ENCODE measurements at regions not wholly inside any gene's neighbourhood (a gene's known extent, or its start where the extent isn't known, plus 50 kb on each side); places are given as distances from the start of the nearest gene placed in this dataset.

DNA sequence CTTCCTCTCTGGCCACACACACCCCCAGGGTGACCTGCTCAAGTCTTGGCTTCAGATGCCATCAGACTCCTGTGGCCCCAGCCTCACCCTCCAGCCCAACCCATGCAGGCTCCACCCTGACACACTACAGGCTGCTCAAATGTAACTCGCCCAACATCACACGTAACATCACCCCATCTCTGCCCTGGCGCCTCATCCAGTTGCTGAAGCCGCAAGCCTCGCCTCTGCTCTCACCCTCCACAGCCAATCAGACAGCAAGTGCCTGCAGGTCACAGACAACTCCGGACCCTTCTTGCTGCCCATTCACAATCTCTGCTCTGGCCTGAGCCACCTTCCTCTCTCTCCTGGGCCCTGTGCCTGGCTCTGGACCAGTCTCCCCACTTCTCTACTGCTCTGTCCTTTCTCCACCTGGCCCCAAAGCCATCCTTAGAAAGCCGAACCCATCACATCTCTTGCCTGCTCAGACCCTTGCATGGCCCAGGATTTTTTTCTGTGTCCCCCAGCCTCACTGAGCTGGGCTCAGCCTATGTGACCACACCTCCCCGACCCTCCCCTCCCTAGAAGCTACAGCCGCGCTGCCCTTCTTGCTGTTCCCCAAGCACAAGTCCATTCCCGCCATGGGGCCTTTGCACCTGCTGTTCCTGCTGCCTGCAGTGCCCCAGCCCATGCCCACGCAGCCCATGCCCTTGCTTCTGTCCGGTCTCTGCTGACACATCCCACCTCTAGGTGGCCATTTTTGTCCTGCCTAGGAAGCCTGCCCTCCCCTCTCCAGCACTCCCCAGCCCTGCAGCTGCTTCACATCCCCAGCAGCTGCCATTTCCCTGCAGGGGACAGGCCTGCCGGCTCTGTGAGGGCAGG is 333.9 kb downstream of the CTTN start:
- Histone ChIP-seq H3F3A (replicated peaks; ENCODE audit: low read depth) (no peaks in the 10 kb centered on the region), H3K36me3 (ENCODE audit: insufficient read depth) (no peaks in the 10 kb centered on the region), H3K79me2 (replicated peaks; ENCODE audit: insufficient read depth) (no peaks in the 10 kb centered on the region), H3K27ac (ENCODE audit: low read depth) (no peak overlapping the region), H3K4me1 (ENCODE audit: insufficient read depth) (0 out of 2 replicates have a peak, but pooled peaks cover 5% of the 10 kb centered on the region), H4K20me1 (replicated peaks; ENCODE audit: insufficient read depth) (no peaks in the 10 kb centered on the region; the same call in 1 of the 2 replicates), H3K27me3 (ENCODE audit: insufficient read depth) (no peaks in the 10 kb centered on the region), H3K4me2 (no peak overlapping the region), H3K9me2 (ENCODE audit: insufficient read depth) (no peaks in the 10 kb centered on the region), H3K4me3 (no peak overlapping the region), H2AFZ (no peak overlapping the region)
- ATAC-seq = peak; percentile 20; the same call in 1 of the 3 replicates
- peaks cover 25% of the 10 kb centered on the region for H3K27me3 Mint-ChIP-seq (ENCODE audit: insufficient read depth, low read depth, poor library complexity)
- H3K9me3 Mint-ChIP-seq = no peaks in the 10 kb centered on the region; the same call in 1 of the 3 replicates
- no peaks in the 10 kb centered on the region for H3K36me3 Mint-ChIP-seq (ENCODE audit: low read depth)
- H3K27ac Mint-ChIP-seq = no peak overlapping the region; the same call in 1 of the 2 replicates
- H3K4me3 Mint-ChIP-seq = no peak overlapping the region
- DNase-seq (ENCODE audit: low spot score) = no peak
- peaks cover 16% of the 10 kb centered on the region for H3K4me1 Mint-ChIP-seq
- TF ChIP-seq POLR2AphosphoS5 (IDR thresholded peaks at IDR 0.05; ENCODE audit: low read depth) = no peak
- TF ChIP-seq EZH2 (IDR thresholded peaks at IDR 0.05; ENCODE audit: low read depth, unreplicated experiment) = no peak
- TF ChIP-seq, protein P1, sequence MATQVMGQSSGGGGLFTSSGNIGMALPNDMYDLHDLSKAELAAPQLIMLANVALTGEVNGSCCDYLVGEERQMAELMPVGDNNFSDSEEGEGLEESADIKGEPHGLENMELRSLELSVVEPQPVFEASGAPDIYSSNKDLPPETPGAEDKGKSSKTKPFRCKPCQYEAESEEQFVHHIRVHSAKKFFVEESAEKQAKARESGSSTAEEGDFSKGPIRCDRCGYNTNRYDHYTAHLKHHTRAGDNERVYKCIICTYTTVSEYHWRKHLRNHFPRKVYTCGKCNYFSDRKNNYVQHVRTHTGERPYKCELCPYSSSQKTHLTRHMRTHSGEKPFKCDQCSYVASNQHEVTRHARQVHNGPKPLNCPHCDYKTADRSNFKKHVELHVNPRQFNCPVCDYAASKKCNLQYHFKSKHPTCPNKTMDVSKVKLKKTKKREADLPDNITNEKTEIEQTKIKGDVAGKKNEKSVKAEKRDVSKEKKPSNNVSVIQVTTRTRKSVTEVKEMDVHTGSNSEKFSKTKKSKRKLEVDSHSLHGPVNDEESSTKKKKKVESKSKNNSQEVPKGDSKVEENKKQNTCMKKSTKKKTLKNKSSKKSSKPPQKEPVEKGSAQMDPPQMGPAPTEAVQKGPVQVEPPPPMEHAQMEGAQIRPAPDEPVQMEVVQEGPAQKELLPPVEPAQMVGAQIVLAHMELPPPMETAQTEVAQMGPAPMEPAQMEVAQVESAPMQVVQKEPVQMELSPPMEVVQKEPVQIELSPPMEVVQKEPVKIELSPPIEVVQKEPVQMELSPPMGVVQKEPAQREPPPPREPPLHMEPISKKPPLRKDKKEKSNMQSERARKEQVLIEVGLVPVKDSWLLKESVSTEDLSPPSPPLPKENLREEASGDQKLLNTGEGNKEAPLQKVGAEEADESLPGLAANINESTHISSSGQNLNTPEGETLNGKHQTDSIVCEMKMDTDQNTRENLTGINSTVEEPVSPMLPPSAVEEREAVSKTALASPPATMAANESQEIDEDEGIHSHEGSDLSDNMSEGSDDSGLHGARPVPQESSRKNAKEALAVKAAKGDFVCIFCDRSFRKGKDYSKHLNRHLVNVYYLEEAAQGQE (IDR thresholded peaks at IDR 0.05; ENCODE audit: unreplicated experiment) = no peak
- TF ChIP-seq, protein P2, sequence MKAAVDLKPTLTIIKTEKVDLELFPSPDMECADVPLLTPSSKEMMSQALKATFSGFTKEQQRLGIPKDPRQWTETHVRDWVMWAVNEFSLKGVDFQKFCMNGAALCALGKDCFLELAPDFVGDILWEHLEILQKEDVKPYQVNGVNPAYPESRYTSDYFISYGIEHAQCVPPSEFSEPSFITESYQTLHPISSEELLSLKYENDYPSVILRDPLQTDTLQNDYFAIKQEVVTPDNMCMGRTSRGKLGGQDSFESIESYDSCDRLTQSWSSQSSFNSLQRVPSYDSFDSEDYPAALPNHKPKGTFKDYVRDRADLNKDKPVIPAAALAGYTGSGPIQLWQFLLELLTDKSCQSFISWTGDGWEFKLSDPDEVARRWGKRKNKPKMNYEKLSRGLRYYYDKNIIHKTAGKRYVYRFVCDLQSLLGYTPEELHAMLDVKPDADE (IDR thresholded peaks at IDR 0.05) = no peak
- TF ChIP-seq ZNF331 (CRISPR knock-in tag; IDR thresholded peaks at IDR 0.05; ENCODE audit: low read depth) = no peak
- TF ChIP-seq EZH2phosphoT487 (IDR thresholded peaks at IDR 0.05; ENCODE audit: unreplicated experiment) = no peak
- no peak for TF ChIP-seq NANOG (IDR thresholded peaks at IDR 0.05; ENCODE audit: borderline replicate concordance)
- TF ChIP-seq, protein P3, sequence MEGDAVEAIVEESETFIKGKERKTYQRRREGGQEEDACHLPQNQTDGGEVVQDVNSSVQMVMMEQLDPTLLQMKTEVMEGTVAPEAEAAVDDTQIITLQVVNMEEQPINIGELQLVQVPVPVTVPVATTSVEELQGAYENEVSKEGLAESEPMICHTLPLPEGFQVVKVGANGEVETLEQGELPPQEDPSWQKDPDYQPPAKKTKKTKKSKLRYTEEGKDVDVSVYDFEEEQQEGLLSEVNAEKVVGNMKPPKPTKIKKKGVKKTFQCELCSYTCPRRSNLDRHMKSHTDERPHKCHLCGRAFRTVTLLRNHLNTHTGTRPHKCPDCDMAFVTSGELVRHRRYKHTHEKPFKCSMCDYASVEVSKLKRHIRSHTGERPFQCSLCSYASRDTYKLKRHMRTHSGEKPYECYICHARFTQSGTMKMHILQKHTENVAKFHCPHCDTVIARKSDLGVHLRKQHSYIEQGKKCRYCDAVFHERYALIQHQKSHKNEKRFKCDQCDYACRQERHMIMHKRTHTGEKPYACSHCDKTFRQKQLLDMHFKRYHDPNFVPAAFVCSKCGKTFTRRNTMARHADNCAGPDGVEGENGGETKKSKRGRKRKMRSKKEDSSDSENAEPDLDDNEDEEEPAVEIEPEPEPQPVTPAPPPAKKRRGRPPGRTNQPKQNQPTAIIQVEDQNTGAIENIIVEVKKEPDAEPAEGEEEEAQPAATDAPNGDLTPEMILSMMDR (conservative IDR thresholded peaks at IDR 0.05; ENCODE audit: low read depth in 2 of 2) = no peak
- no peak for TF ChIP-seq ZNF462 (CRISPR knock-in tag; IDR thresholded peaks at IDR 0.05)
- TF ChIP-seq STAT1 (IDR thresholded peaks at IDR 0.05; ENCODE audit: unreplicated experiment) = no peak
- no peak for TF ChIP-seq CREB1 (CRISPR knock-in tag; IDR thresholded peaks at IDR 0.05; ENCODE audit: low read depth)
- TF ChIP-seq ZNF114 (CRISPR knock-in tag; IDR thresholded peaks at IDR 0.05) = no peak
- no peak for TF ChIP-seq JUNB (IDR thresholded peaks at IDR 0.05; ENCODE audit: unreplicated experiment)

Data from GM23338 (cell line).